ENCODE measurements at regions not wholly inside any gene's neighbourhood (a gene's known extent, or its start where the extent isn't known, plus 50 kb on each side); places are given as distances from the start of the nearest gene placed in this dataset.
A peak's percentile ranks its signal among the peaks of the same experiment; 100 is the strongest.
"Not testable (repeated sequence)": the region's sequence is repeated elsewhere in the genome, so short reads cannot be mapped to it uniquely, and the experiment has no call there.

GRCh38 chr17:37828651-37829124, 83.8 kb upstream of the HNF1B start:
- DNase-seq = peak in 1 of 5 experiments; percentile 26

- DNase-seq = no peak
Observed at GRCh38 chr17:37827905-37828650, 83.2 kb upstream of the HNF1B start.

- DNase-seq = no peak
Observed at GRCh38 chr17:37826497-37827430, 81.9 kb upstream of the HNF1B start.

GRCh38 chr17:37825851-37826250, 81.0 kb upstream of the HNF1B start:
- no peak for DNase-seq

GRCh38 chr17:37824534-37825485, 80.0 kb upstream of the HNF1B start:
- no peak for DNase-seq

GRCh38 chr17:37823996-37824395, 79.1 kb upstream of the HNF1B start:
- DNase-seq = no peak

- no peak for DNase-seq
Observed at GRCh38 chr17:37820995-37821713, 76.3 kb upstream of the HNF1B start.

- peak in 1 of 5 experiments; percentile 32 for DNase-seq
Observed at GRCh38 chr17:37820313-37820994, 75.6 kb upstream of the HNF1B start.

GRCh38 chr17:37818689-37819088, 73.8 kb upstream of the HNF1B start:
- no peak for DNase-seq

GRCh38 chr17:37816950-37817349, 72.1 kb upstream of the HNF1B start:
- DNase-seq = no peak

GRCh38 chr17:37815536-37815935, 70.7 kb upstream of the HNF1B start:
- no peak for DNase-seq

GRCh38 chr17:37813751-37814150, 68.9 kb upstream of the HNF1B start:
- no peak for DNase-seq

GRCh38 chr17:37808846-37809245, 64.0 kb upstream of the HNF1B start:
- not testable (repeated sequence) for DNase-seq

- no peak for DNase-seq
Observed at GRCh38 chr17:37802712-37803416, 58.0 kb upstream of the HNF1B start.

- no peak for DNase-seq
Observed at GRCh38 chr17:37802061-37802595, 57.3 kb upstream of the HNF1B start.

- DNase-seq = no peak
Observed at GRCh38 chr17:37801171-37801570, 56.3 kb upstream of the HNF1B start.

- no peak for DNase-seq
Observed at GRCh38 chr17:37797206-37797605, 52.3 kb upstream of the HNF1B start.

- no peak for DNase-seq
Observed at GRCh38 chr17:37796076-37796475, 51.2 kb upstream of the HNF1B start.
